ENCODE measurements at regions not wholly inside any gene's neighbourhood (a gene's known extent, or its start where the extent isn't known, plus 50 kb on each side); places are given as distances from the start of the nearest gene placed in this dataset.
"Not testable (repeated sequence)": the region's sequence is repeated elsewhere in the genome, so short reads cannot be mapped to it uniquely, and the experiment has no call there.

- H3K36me3 ChIP-seq (ENCODE audit: insufficient read depth, low read length, poor library complexity, severe bottlenecking): no peaks in the 10 kb centered on the region
- H3K27me3 ChIP-seq (replicated peaks; ENCODE audit: insufficient read depth, low read depth, low read length, poor library complexity): no peaks in the 10 kb centered on the region
- no peaks in the 10 kb centered on the region for H3K9me3 ChIP-seq (ENCODE audit: low read depth, low read length, poor library complexity, severe bottlenecking)
- no peak overlapping the region for H3K4me3 ChIP-seq (ENCODE audit: low read depth, low read length, poor library complexity, severe bottlenecking)
- POLR2A ChIA-PET (ENCODE audit: low non-redundant PET): no interaction called here
- DNase-seq (ENCODE audit: low spot score): no peak
- CTCF ChIA-PET: no interaction called here
- no peak for TF ChIP-seq CTCF (conservative IDR thresholded peaks at IDR 0.05; ENCODE audit: low read depth, low read length)
- no peak for TF ChIP-seq EZH2 (IDR thresholded peaks at IDR 0.05; ENCODE audit: borderline replicate concordance, low read depth, low read length, poor library complexity, severe bottlenecking)
- H3K4me1 ChIP-seq (ENCODE audit: insufficient read depth, low read length, poor library complexity, severe bottlenecking): peaks cover 11% of the 10 kb centered on the region
- intact Hi-C loops (cut with micrococcal nuclease; ENCODE audit: unreplicated experiment): no loop called here
- H3K27ac ChIP-seq (ENCODE audit: low read depth, low read length, poor library complexity, severe bottlenecking): no peak overlapping the region
- BruUV-seq (replicated peaks): no TSS peak
Observed at GRCh38 chr5:106637275-106637674, 1033.5 kb downstream of the EFNA5 start.

- DNase-seq (ENCODE audit: low spot score): peak; percentile 47
- Histone ChIP-seq H3K36me3 (ENCODE audit: insufficient read depth, low read length, poor library complexity, severe bottlenecking) (no peaks in the 10 kb centered on the region), H3K9me3 (ENCODE audit: low read depth, low read length, poor library complexity, severe bottlenecking) (no peaks in the 10 kb centered on the region), H3K27me3 (replicated peaks; ENCODE audit: insufficient read depth, low read depth, low read length, poor library complexity) (no peaks in the 10 kb centered on the region), H3K4me3 (ENCODE audit: low read depth, low read length, poor library complexity, severe bottlenecking) (no peak overlapping the region), H3K27ac (ENCODE audit: low read depth, low read length, poor library complexity, severe bottlenecking) (peak overlapping the region; percentile 43), H3K4me1 (ENCODE audit: insufficient read depth, low read length, poor library complexity, severe bottlenecking) (peaks cover 11% of the 10 kb centered on the region)
- no TSS peak for BruUV-seq (replicated peaks)
- intact Hi-C loops (cut with micrococcal nuclease; ENCODE audit: unreplicated experiment): no loop called here
- CTCF ChIA-PET: no interaction called here
- TF ChIP-seq EZH2 (IDR thresholded peaks at IDR 0.05; ENCODE audit: borderline replicate concordance, low read depth, low read length, poor library complexity, severe bottlenecking): no peak
- no peak for TF ChIP-seq CTCF (conservative IDR thresholded peaks at IDR 0.05; ENCODE audit: low read depth, low read length)
- POLR2A ChIA-PET (ENCODE audit: low non-redundant PET): interaction anchor here (0.7 kb wide), 1 partner anchor 974 kb away, joined by 9 read pairs; no protein-coding TSS in a partner anchor
Observed at GRCh38 chr5:106634375-106634774, 1036.4 kb downstream of the EFNA5 start.

DNA sequence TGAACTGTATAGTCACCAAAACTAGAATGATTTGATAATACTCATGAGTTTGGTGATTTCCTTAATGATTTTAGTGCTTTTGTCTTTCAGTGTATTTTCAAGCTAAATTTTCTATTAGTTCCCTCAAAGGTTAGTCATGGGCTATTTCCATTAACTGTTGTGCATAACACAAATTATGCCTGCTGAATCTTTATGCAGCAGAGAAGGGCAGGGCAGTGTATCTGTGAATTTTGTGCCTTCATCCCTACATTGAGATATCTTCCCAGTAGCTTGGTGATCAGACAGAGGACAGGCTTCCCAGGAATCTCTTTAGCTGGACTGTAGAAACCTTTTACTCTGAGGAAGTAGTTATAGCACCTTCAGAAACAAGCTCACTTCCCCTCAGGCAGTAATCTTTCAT is 1036.9 kb downstream of the EFNA5 start:
- BruUV-seq (replicated peaks): no TSS peak
- no peaks in the 10 kb centered on the region for H3K27me3 ChIP-seq (replicated peaks; ENCODE audit: insufficient read depth, low read depth, low read length, poor library complexity)

DNA sequence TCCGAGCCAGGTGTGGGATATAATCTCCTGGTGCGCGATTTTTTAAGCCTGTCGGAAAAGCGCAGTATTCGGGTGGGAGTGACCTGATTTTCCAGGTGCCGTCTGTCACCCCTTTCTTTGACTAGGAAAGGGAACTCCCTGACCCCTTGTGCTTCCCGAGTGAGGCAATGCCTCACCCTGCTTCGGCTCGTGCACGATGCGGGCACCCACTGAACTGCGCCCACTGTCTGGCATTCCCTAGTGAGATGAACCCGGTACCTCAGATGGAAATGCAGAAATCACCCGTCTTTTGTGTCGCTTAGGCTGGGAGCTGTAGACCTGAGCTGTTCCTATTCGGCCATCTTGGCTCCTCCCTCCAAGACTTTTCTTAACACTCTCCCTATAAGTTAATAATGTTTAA is 1042.3 kb downstream of the EFNA5 start:
- H3K9me3 ChIP-seq (ENCODE audit: low read depth, low read length, poor library complexity, severe bottlenecking); H3K36me3 ChIP-seq (ENCODE audit: insufficient read depth, low read length, poor library complexity, severe bottlenecking); CTCF ChIA-PET; POLR2A ChIA-PET (ENCODE audit: low non-redundant PET); H3K4me3 ChIP-seq (ENCODE audit: low read depth, low read length, poor library complexity, severe bottlenecking); intact Hi-C loops (cut with micrococcal nuclease; ENCODE audit: unreplicated experiment); H3K27me3 ChIP-seq (replicated peaks; ENCODE audit: insufficient read depth, low read depth, low read length, poor library complexity); BruUV-seq (replicated peaks); DNase-seq (ENCODE audit: low spot score); H3K4me1 ChIP-seq (ENCODE audit: insufficient read depth, low read length, poor library complexity, severe bottlenecking); H3K27ac ChIP-seq (ENCODE audit: low read depth, low read length, poor library complexity, severe bottlenecking): not testable (repeated sequence)

More for the DNA sequence above, 1036.9 kb downstream of the EFNA5 start:
- TF ChIP-seq EZH2 (IDR thresholded peaks at IDR 0.05; ENCODE audit: borderline replicate concordance, low read depth, low read length, poor library complexity, severe bottlenecking): no peak
- TF ChIP-seq CTCF (conservative IDR thresholded peaks at IDR 0.05; ENCODE audit: low read depth, low read length): no peak
- Histone ChIP-seq H3K4me1 (ENCODE audit: insufficient read depth, low read length, poor library complexity, severe bottlenecking) (peaks cover 11% of the 10 kb centered on the region), H3K4me3 (ENCODE audit: low read depth, low read length, poor library complexity, severe bottlenecking) (no peak overlapping the region), H3K27ac (ENCODE audit: low read depth, low read length, poor library complexity, severe bottlenecking) (peak overlapping the region; percentile 43), H3K36me3 (ENCODE audit: insufficient read depth, low read length, poor library complexity, severe bottlenecking) (no peaks in the 10 kb centered on the region), H3K9me3 (ENCODE audit: low read depth, low read length, poor library complexity, severe bottlenecking) (no peaks in the 10 kb centered on the region)
- POLR2A ChIA-PET (ENCODE audit: low non-redundant PET): interaction anchor here (0.7 kb wide), 1 partner anchor 975 kb away, joined by 9 read pairs; no protein-coding TSS in a partner anchor
- intact Hi-C loops (cut with micrococcal nuclease; ENCODE audit: unreplicated experiment): no loop called here
- CTCF ChIA-PET: no interaction called here
- peak; percentile 10 for DNase-seq (ENCODE audit: low spot score)

All from A673 (cell line).